ENCODE measurements at regions not wholly inside any gene's neighbourhood (a gene's known extent, or its start where the extent isn't known, plus 50 kb on each side); places are given as distances from the start of the nearest gene placed in this dataset.

- TF ChIP-seq, protein P1, sequence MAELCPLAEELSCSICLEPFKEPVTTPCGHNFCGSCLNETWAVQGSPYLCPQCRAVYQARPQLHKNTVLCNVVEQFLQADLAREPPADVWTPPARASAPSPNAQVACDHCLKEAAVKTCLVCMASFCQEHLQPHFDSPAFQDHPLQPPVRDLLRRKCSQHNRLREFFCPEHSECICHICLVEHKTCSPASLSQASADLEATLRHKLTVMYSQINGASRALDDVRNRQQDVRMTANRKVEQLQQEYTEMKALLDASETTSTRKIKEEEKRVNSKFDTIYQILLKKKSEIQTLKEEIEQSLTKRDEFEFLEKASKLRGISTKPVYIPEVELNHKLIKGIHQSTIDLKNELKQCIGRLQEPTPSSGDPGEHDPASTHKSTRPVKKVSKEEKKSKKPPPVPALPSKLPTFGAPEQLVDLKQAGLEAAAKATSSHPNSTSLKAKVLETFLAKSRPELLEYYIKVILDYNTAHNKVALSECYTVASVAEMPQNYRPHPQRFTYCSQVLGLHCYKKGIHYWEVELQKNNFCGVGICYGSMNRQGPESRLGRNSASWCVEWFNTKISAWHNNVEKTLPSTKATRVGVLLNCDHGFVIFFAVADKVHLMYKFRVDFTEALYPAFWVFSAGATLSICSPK (IDR thresholded peaks at IDR 0.05; ENCODE audit: borderline replicate concordance), result no peak
- TF ChIP-seq ERF (CRISPR knock-in tag; IDR thresholded peaks at IDR 0.05) (no peak), STAT5A (IDR thresholded peaks at IDR 0.05; ENCODE audit: borderline replicate concordance, low read length) (peak; percentile 41; the same call in 1 of the 2 replicates), MCM7 (IDR thresholded peaks at IDR 0.05) (no peak), POLR2AphosphoS5 (IDR thresholded peaks at IDR 0.05; ENCODE audit: control insufficient read depth, insufficient read depth, low read depth, low read length) (peak; percentile 61; the same call in 1 of the 2 replicates), SOX6 (IDR thresholded peaks at IDR 0.05) (peak; percentile 56; the same call in 1 of the 2 replicates), RCOR1 (IDR thresholded peaks at IDR 0.05; ENCODE audit: borderline replicate concordance in 1 of 2, low read depth in 2 of 2, low read length in 2 of 2) (peak in 1 of 2 experiments; percentile 91; a peak in 2 of 4 replicates), MXI1 (IDR thresholded peaks at IDR 0.05; ENCODE audit: low read depth, low read length) (no peak), MITF (IDR thresholded peaks at IDR 0.05) (no peak), RHOXF2B (CRISPR knock-in tag; conservative IDR thresholded peaks at IDR 0.05) (no peak), TRIM24 (IDR thresholded peaks at IDR 0.05) (peak; percentile 70 to 78), MTA2 (IDR thresholded peaks at IDR 0.05; ENCODE audit: low read depth) (peak; percentile 61; the same call in 1 of the 2 replicates), CREB1 (IDR thresholded peaks at IDR 0.05) (no peak), CREB1 (CRISPR knock-in tag; IDR thresholded peaks at IDR 0.05) (no peak), SLC30A9 (CRISPR knock-in tag; IDR thresholded peaks at IDR 0.05) (no peak), TFAP4 (CRISPR knock-in tag; IDR thresholded peaks at IDR 0.05; ENCODE audit: borderline replicate concordance) (peak; percentile 86), DPF2 (IDR thresholded peaks at IDR 0.05) (peak; percentile 84), CCAR2 (IDR thresholded peaks at IDR 0.05; ENCODE audit: low read depth, low read length) (no peak), NCOR1 (IDR thresholded peaks at IDR 0.05) (peak; percentile 70), CREBBP (IDR thresholded peaks at IDR 0.05; ENCODE audit: low read depth, low read length) (no peak), HDAC1 (IDR thresholded peaks at IDR 0.05) (no peak)
- TF ChIP-seq, protein P2, sequence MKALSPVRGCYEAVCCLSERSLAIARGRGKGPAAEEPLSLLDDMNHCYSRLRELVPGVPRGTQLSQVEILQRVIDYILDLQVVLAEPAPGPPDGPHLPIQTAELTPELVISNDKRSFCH (CRISPR knock-in tag; IDR thresholded peaks at IDR 0.05), result no peak
- TF ChIP-seq, protein P2 (tag; IDR thresholded peaks at IDR 0.05), result no peak
- TF ChIP-seq, protein P3, sequence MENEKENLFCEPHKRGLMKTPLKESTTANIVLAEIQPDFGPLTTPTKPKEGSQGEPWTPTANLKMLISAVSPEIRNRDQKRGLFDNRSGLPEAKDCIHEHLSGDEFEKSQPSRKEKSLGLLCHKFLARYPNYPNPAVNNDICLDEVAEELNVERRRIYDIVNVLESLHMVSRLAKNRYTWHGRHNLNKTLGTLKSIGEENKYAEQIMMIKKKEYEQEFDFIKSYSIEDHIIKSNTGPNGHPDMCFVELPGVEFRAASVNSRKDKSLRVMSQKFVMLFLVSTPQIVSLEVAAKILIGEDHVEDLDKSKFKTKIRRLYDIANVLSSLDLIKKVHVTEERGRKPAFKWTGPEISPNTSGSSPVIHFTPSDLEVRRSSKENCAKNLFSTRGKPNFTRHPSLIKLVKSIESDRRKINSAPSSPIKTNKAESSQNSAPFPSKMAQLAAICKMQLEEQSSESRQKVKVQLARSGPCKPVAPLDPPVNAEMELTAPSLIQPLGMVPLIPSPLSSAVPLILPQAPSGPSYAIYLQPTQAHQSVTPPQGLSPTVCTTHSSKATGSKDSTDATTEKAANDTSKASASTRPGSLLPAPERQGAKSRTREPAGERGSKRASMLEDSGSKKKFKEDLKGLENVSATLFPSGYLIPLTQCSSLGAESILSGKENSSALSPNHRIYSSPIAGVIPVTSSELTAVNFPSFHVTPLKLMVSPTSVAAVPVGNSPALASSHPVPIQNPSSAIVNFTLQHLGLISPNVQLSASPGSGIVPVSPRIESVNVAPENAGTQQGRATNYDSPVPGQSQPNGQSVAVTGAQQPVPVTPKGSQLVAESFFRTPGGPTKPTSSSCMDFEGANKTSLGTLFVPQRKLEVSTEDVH (IDR thresholded peaks at IDR 0.05; ENCODE audit: low read depth, partially characterized antibody), result no peak
Observed at GRCh38 chr2:48148841-48149430, 165.5 kb upstream of the FOXN2 start (continued).

Data from K562 (cell line).